ENCODE measurements at regions not wholly inside any gene's neighbourhood (a gene's known extent, or its start where the extent isn't known, plus 50 kb on each side); places are given as distances from the start of the nearest gene placed in this dataset.

DNA sequence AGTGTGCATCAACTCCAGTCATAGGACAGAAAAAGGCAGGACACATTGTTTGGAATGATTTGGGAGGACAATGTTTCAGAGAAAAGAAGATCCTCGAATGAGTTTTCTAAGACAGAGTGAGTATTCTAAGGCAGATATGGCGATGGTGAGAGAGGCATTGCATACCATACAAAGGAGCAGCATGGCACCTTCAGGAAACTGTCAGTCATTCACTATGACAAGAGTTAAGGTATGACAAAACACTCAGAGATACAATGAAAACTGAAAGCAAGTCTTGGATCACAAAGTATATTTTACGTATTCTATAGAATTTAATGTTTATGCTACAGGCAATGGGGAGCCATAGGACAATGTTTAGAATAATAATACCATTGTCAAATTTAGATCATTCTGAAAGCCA lies 337.4 kb upstream of the LYPLAL1 start:
- FAIRE-seq, result no peak

GRCh38 chr1:218837051-218837450 lies 336.6 kb upstream of the LYPLAL1 start:
- FAIRE-seq, result no peak

- FAIRE-seq, result no peak
Measured at GRCh38 chr1:218845589-218845988, 328.1 kb upstream of the LYPLAL1 start.

DNA sequence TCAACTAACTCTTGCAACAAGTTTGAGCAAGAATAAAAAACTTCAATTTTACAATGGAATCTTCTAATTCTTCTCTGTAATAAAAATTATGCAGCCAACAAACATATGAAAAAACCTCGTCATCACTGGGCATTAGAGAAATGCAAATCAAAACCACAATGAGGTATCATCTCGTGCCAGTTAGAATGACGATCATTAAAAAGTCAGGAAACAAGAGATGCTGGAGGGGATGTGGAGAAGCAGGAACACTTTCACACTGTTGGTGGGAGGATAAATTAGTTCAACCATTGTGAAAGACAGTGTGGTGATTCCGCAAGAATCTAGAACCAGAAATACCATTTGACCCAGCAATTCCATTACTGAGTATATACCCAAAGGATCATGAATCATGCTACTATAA lies 327.5 kb upstream of the LYPLAL1 start:
- FAIRE-seq, result no peak

GRCh38 chr1:218847089-218847768 lies 326.4 kb upstream of the LYPLAL1 start:
- FAIRE-seq, result no peak

DNA sequence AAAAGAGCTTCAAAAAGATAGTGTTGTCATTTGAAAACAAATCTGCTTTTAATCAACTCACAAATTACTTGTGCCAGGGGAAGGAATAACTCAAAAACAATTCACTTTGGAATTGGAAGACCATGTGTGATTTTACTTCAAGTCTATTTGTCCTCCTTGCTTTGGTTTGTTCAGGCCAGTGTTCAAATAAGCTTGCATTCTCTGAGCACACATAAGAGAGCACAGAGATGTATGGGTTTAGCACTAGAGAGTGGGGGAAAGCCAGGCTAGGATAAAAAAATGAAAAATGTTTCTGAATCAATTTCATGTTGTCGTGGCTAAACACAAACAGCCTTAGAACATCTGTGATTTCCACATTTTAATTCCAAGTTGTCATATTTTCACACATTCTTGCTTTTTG lies 325.7 kb upstream of the LYPLAL1 start:
- FAIRE-seq, result no peak

GRCh38 chr1:218850367-218850766 lies 323.3 kb upstream of the LYPLAL1 start:
- no peak for FAIRE-seq

DNA sequence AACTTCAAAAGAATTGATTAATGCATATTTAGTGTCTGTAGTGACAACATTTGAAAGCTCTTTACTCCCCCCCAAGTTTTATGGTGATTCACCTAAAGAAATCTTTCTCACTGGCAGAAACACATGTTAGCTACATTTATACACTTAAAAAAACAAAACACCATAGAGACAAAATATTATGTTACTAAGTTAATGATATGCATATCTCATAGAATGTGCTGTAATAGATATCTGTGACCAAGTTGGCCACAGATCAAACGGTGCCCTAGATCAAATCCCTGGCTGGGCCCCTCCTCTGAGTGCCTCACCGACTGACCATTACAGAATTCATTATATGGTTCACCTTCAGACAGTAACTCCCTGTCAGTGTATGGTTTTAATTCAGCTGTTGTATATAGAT lies 322.1 kb upstream of the LYPLAL1 start:
- FAIRE-seq, result no peak

DNA sequence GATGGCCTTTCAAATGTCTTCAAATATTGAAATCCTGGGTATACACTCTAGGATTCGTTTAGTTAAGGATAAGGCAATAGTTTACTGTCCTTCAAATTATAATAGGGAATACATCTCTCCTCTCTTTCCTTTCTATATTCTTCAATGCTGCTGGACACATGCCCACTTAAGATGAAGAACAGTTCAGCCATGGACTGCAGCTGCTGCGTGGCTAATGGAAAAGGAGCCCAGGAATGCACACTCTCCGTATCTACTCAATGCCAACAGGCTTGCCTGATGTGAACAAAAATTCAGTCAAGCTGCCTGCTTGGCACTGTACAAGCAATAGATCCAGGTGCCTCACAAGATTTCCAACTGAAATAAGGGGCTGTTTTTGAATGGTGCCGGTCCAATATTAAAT lies 321.2 kb upstream of the LYPLAL1 start:
- FAIRE-seq, result no peak

GRCh38 chr1:218863987-218864386 lies 309.7 kb upstream of the LYPLAL1 start:
- FAIRE-seq, result no peak

- FAIRE-seq, result no peak
Measured at GRCh38 chr1:218865591-218865990, 308.1 kb upstream of the LYPLAL1 start.

- FAIRE-seq, result no peak
Measured at GRCh38 chr1:218866507-218866906, 307.2 kb upstream of the LYPLAL1 start.

GRCh38 chr1:218867066-218867465 lies 306.6 kb upstream of the LYPLAL1 start:
- no peak for FAIRE-seq

- no peak for FAIRE-seq
Measured at GRCh38 chr1:218867941-218868626, 305.6 kb upstream of the LYPLAL1 start.

- FAIRE-seq, result no peak
Measured at GRCh38 chr1:218869276-218869675, 304.4 kb upstream of the LYPLAL1 start.

DNA sequence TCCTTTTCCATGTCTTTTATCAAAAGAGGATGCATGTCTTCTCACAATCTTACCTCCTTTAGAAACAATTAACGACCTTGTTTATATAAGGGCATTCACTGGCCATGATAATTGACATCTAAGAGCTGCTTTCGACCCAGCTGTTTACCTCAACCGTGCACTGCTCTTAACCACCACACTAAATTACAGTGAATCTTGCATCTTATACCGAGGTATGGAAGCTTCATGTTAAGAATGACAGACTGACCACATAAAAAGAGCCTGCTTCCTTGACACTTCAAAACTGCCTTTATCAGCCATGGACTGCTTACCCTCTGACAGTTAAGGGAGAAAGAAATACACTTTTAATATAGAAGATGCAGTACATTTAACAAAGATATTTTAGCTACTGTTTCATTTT lies 301.7 kb upstream of the LYPLAL1 start:
- FAIRE-seq, result no peak

DNA sequence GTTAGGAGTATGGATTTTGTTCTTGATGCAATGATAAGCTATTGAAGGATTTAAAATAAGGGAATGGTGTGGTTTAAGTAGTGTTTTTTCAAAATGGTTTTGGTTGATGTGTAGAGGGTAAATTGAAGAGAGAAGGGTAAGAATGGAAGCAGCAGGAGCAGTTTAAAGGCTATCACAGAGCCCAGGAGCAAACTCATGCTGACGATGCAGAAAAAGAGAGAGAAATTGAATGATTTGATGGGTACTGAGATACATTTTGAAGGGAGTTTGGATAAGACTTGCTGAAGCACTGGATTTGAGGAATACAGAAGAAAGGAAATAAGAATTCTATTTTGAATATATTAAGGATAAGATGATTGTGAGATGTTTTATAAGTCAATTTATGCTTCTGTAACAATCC lies 300.8 kb upstream of the LYPLAL1 start:
- no peak for FAIRE-seq

GRCh38 chr1:218874313-218874712 lies 299.4 kb upstream of the LYPLAL1 start:
- no peak for FAIRE-seq

DNA sequence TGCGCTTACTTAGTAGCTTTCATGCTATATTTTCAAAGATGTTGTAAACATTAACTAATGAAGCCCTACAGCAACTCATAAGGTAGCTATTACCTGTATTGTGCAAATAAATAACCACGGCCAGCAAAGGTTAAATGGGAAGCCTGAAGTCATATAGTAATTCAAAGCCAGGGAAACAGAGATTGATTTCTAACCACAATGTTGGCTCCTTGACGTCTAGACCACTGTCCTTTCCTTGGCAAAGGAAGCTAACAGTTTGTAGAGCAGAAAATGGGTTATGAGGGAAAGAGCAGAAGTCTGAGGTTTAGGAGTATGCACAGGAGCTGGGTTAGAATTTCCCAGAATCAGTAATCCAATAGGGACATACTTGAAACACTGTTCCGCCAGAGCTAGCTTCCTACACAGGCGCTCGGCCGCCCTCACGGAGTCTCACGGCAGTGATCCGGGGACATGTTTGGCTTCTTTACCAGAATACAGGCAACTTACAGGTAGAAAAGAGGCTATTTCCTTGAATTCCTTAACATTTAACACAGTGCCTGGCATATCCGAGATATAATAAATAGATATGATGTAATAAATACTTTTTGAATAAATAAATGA lies 298.8 kb upstream of the LYPLAL1 start:
- FAIRE-seq, result no peak

- peak; percentile 47 for FAIRE-seq
Measured at GRCh38 chr1:218878369-218878768, 295.3 kb upstream of the LYPLAL1 start.

DNA sequence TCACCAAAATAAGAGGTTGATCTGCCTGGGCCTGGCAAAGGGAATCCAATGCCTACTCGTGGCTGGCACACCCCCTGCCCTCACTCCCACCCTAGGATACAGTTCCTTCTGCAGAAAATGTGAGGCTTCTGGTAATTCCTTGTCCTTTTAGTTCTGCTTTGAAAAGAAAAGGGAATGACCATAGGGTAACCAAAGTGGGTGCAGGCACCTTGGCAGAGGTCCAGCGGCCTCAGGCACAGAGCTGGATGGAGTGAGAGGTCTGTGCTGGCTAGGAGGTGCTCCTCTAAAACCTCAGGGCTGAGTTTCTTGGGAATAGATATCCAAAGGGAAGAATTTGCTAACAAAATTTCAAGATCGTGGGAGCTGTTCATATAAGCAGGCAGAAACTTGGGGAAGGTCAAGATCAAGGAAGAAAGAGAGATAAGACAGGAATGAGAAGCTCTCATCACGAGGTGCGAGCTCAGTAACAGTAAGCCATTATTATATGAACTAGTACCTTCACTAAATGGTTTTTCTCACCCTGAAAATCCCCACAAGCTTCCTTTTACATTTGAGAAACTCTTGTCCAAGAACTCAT lies 293.1 kb upstream of the LYPLAL1 start:
- FAIRE-seq, result no peak

DNA sequence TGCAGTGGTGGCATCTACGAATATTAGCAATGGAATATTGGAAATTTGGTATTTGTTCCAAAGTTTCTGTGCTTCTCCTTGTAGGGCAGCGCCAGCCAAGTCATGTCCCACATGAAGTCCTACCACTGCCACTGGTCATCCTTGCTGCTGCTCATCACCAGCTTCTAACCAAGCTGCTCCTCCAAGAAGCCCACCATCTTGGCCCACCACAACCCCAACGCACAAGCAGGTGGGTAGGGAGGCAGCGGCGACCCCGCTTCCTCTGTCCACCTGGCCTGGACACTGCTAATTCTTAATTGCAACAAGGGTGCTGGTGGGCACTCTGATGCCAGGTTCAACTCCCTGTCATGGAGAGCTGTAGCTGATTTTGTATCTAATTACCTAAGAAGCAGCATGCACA lies 291.2 kb upstream of the LYPLAL1 start:
- no peak for FAIRE-seq

DNA sequence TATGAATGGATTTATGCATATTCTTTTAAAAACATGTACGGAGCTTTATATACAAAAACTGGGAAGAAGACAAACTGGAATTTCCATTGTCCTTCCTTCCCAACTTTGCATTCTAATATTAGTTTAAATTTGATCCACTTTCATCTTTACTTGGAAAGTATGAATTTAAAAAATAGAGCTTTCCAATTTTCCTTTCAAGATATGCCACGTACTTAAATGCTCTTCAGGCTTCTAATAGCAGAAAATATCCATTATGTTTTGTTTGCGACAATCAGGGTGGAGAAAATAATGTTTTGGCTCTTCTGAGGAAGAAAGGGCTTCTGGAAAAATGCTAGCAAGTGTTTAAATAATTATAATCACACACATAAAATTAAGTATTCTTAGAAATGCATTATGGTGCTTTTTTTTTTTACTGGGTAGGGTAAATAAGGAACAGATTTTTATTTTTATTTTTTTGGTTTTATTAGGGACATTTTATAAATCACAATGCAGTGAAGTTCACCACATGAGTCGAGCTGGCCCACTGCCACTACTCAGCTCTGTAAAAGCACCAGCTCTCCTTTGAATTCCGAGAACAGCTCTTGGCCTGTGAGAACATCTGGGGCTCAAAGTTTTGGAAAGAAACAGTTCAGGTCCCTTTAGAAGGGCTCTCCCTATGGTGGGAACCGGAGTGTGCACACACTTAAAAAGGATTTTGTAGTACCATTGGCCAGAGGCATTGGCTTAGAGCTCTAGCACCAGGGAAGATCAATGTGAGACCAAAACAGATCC lies 287.4 kb upstream of the LYPLAL1 start:
- no peak for FAIRE-seq
